ENCODE measurements at regions not wholly inside any gene's neighbourhood (a gene's known extent, or its start where the extent isn't known, plus 50 kb on each side); places are given as distances from the start of the nearest gene placed in this dataset.

DNA sequence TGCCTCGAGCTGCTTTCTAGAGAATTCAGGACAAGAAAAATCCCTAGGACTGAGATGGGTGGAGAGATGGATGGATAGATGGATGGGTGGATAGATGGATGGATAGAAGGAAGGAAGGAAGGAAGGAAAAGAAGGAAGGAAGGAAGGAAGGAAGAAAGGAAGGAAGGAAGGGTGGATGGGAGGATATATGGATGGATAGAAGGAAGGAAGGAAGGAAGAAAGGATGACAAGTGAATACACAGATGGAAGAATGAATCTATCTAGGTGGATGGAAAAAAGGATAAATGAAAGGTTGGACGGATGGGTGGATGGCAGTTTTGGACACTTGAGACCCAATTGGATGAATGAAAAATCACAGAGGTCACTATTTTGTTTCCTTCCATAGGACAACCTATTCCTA is 120.4 kb upstream of the KAZN start:
- Mint-ChIP-seq H3K27me3 (peaks cover 19% of the 10 kb centered on the region), H3K4me1 (ENCODE audit: low read depth) (no peaks in the 10 kb centered on the region), H3K9me3 (ENCODE audit: low read depth) (no peaks in the 10 kb centered on the region), H3K27ac (no peak overlapping the region), H3K36me3 (ENCODE audit: insufficient read depth) (no peaks in the 10 kb centered on the region), H3K4me3 (ENCODE audit: low read depth) (no peak overlapping the region)
- no peak for DNase-seq (ENCODE audit: low spot score, unreplicated experiment)
- no peak for TF ChIP-seq CTCF (IDR thresholded peaks at IDR 0.05; ENCODE audit: unreplicated experiment)

GRCh38 chr1:14479865-14480264 is 118.6 kb upstream of the KAZN start:
- H3K4me3 Mint-ChIP-seq (ENCODE audit: low read depth): no peak overlapping the region
- peaks cover 3% of the 10 kb centered on the region for H3K9me3 Mint-ChIP-seq (ENCODE audit: low read depth)
- DNase-seq (ENCODE audit: low spot score, unreplicated experiment): no peak
- no peaks in the 10 kb centered on the region for H3K36me3 Mint-ChIP-seq (ENCODE audit: insufficient read depth)
- H3K27me3 Mint-ChIP-seq: peaks cover 12% of the 10 kb centered on the region
- no peak overlapping the region for H3K27ac Mint-ChIP-seq
- H3K4me1 Mint-ChIP-seq (ENCODE audit: low read depth): no peaks in the 10 kb centered on the region
- no peak for TF ChIP-seq CTCF (IDR thresholded peaks at IDR 0.05; ENCODE audit: unreplicated experiment)

DNA sequence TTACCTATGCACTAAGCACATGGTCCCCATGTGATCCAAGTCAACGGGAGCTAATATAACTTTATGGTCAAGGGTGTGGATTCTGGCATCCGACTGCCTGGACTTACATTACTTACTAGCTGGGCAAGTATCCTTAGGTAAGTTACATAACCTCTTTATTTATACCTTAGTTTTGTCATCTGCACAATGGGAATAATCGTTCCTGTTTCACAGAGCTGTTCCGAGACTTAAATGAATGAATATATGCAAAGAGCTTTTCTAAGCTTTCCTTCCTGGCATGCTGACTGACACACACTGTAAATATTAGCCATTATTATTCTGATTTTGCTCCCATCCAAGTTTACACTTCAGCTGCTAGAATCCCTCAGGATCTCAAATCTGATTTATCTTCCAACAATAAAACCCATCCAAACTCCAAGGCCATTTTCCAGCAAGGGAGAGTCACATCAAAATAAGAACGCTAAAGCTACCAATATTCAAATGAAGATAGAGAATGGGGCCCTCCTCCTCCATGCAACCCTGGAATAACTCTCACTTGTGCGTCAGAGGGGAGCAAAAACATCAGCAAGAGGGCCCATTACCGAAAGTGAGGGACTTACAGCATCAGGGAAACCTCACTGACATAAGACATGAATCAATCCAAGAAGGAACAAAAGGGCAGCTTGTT is 115.6 kb upstream of the KAZN start:
- TF ChIP-seq CTCF (IDR thresholded peaks at IDR 0.05; ENCODE audit: unreplicated experiment): no peak
- DNase-seq (ENCODE audit: low spot score, unreplicated experiment): no peak
- Mint-ChIP-seq H3K36me3 (ENCODE audit: insufficient read depth) (no peaks in the 10 kb centered on the region), H3K27ac (no peak overlapping the region), H3K27me3 (peaks cover 15% of the 10 kb centered on the region), H3K4me3 (ENCODE audit: low read depth) (no peak overlapping the region), H3K9me3 (ENCODE audit: low read depth) (peaks cover 3% of the 10 kb centered on the region), H3K4me1 (ENCODE audit: low read depth) (no peaks in the 10 kb centered on the region)

- peaks cover 3% of the 10 kb centered on the region for H3K9me3 Mint-ChIP-seq (ENCODE audit: low read depth)
- H3K27me3 Mint-ChIP-seq: peaks cover 20% of the 10 kb centered on the region
- H3K4me1 Mint-ChIP-seq (ENCODE audit: low read depth): no peaks in the 10 kb centered on the region
- DNase-seq (ENCODE audit: low spot score, unreplicated experiment): no peak
- no peak overlapping the region for H3K27ac Mint-ChIP-seq
- H3K36me3 Mint-ChIP-seq (ENCODE audit: insufficient read depth): no peaks in the 10 kb centered on the region
- TF ChIP-seq CTCF (IDR thresholded peaks at IDR 0.05; ENCODE audit: unreplicated experiment): no peak
- H3K4me3 Mint-ChIP-seq (ENCODE audit: low read depth): no peak overlapping the region
Observed at GRCh38 chr1:14485285-14485684, 113.2 kb upstream of the KAZN start.

DNA sequence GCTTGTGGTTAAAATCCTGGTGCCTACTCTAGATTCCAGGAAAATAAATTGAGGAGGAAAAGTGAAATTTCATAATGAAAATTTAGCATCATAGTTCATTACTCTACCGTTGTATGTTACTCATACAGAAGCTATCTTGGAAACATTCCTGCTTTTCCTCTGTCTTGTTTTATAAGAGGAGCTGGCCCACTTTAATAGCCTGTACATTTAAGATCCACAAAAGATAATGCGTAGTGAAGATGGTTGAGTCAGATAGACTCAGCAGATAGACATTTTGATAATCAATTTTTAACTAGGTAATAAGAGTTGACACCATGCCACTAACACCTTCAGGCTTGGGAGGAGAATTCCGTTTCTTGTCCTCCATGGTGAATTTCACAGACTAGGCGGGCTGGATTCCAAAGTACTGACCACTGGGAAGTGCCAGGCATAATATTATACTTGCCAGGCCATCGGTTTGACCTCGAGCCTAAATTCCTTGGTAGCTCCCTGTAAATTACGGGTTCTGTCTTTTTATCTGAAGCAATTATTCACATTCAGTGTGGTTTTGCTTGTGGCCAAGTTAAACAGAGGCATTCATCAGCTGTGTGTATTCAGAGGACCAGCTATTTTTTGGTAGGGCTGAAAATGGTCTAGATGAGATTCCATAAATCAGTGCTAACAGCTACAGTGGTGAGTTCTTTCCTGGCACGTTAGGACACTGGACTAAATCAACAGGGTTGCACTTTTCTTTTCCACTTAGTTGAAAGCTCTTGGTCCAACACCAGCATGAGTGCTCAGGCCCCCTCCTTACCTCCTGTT is 111.9 kb upstream of the KAZN start:
- no peak for DNase-seq (ENCODE audit: low spot score, unreplicated experiment)
- Mint-ChIP-seq H3K27ac (no peak overlapping the region), H3K27me3 (peaks cover 18% of the 10 kb centered on the region), H3K4me1 (ENCODE audit: low read depth) (no peaks in the 10 kb centered on the region), H3K36me3 (ENCODE audit: insufficient read depth) (no peaks in the 10 kb centered on the region), H3K9me3 (ENCODE audit: low read depth) (peaks cover 3% of the 10 kb centered on the region), H3K4me3 (ENCODE audit: low read depth) (no peak overlapping the region)
- TF ChIP-seq CTCF (IDR thresholded peaks at IDR 0.05; ENCODE audit: unreplicated experiment): no peak
